SK-N-SH (cell line): ENCODE measurements at regions not wholly inside any gene's neighbourhood (a gene's known extent, or its start where the extent isn't known, plus 50 kb on each side); places are given as distances from the start of the nearest gene placed in this dataset.

Experiments used
- CTCF ChIA-PET: fragments of 300-600, 350-600 bp; formaldehyde crosslinking; extraction: SDS; loops from one replicate; lab custom pipeline; 2021; lab: Yijun Ruan, JAX
- POLR2A ChIA-PET: fragments of 350-600 bp; sonication (Branson Sonifier 250); formaldehyde crosslinking; extraction: SDS; loops from one replicate; lab custom pipeline; 2020; ENCODE audit warnings: antibody characterized with exemption, inconsistent platforms; lab: Yijun Ruan, JAX
- DNase-seq: peaks from one replicate; pipeline ENCODE4 v3.0.0; 2012
- H2AFZ ChIP-seq: fragments of 200-600 bp; sonication (generic); 2 replicates; pipeline ENCODE4 v1.8.1; 2016; ENCODE audit warnings: antibody characterized with exemption, mild to moderate bottlenecking, low read depth
- H3F3A ChIP-seq: fragments of 200-600 bp; sonication (generic); replicated peaks from 2 replicates; pipeline ENCODE3; 2016; ENCODE audit warnings: antibody characterized with exemption, mild to moderate bottlenecking; ENCODE audit not compliant: insufficient read depth
- H3K27ac ChIP-seq, 2 experiments: fragments of 200-500 bp in 1 of 2; fragments of 200-600 bp in 1 of 2; sonication (Bioruptor generic) in 1 of 2; sonication (generic), shearing (Covaris generic) in 1 of 2; 2 replicates each; pipeline versions ENCODE4 v1.5.1 to v1.6.1; 2014 to 2016; ENCODE audit warnings: low read depth in 2 of 2, inconsistent platforms in 1 of 2, low read length in 1 of 2, mild to moderate bottlenecking in 1 of 2, mixed read lengths in 1 of 2
- H3K27me3 ChIP-seq: fragments of 200-600 bp; sonication (generic), shearing (Covaris generic); 2 replicates; pipeline ENCODE4 v1.6.1; 2016; ENCODE audit warnings: mixed run types; ENCODE audit not compliant: insufficient read depth
- H3K36me3 ChIP-seq, 2 experiments: fragments of 200-500 bp in 1 of 2; fragments of 200-600 bp in 1 of 2; sonication (Bioruptor generic) in 1 of 2; sonication (generic) in 1 of 2; replicated peaks in 1 of 2; 2 replicates each; pipeline versions ENCODE3 to v1.5.1; 2014 to 2016; ENCODE audit warnings: low read length in 1 of 2, mild to moderate bottlenecking in 1 of 2; ENCODE audit not compliant: insufficient read depth in 2 of 2, control insufficient read depth in 1 of 2
- H3K4me1 ChIP-seq, 2 experiments: fragments of 200-500 bp in 1 of 2; fragments of 200-600 bp in 1 of 2; sonication (Bioruptor generic) in 1 of 2; sonication (generic), shearing (Covaris generic) in 1 of 2; 2 replicates each; pipeline versions ENCODE4 v1.5.1 to v1.6.1; 2014 to 2016; ENCODE audit warnings: low read depth in 1 of 2, low read length in 1 of 2, mixed run types in 1 of 2; ENCODE audit not compliant: insufficient read depth in 2 of 2, control insufficient read depth in 1 of 2
- H3K4me2 ChIP-seq: fragments of 200-600 bp; sonication (generic), shearing (Covaris generic); 2 replicates; pipeline ENCODE4 v1.6.1; 2017; ENCODE audit warnings: mixed run types
- H3K4me3 ChIP-seq, 2 experiments: fragments of 200-500 bp in 1 of 2; fragments of 200-600 bp in 1 of 2; sonication (Bioruptor generic) in 1 of 2; sonication (generic), shearing (Covaris generic) in 1 of 2; 2 replicates each; pipeline versions ENCODE4 v1.5.1 to v1.8.1; 2014 to 2016; ENCODE audit warnings: low read depth in 2 of 2, inconsistent platforms in 1 of 2, low read length in 1 of 2, mild to moderate bottlenecking in 1 of 2, mixed read lengths in 1 of 2, moderate library complexity in 1 of 2
- H3K79me2 ChIP-seq: fragments of 200-600 bp; sonication (generic); 2 replicates; pipeline ENCODE4 v1.8.1; 2017; ENCODE audit warnings: mild to moderate bottlenecking; ENCODE audit not compliant: insufficient read depth
- H3K9ac ChIP-seq: fragments of 200-600 bp; sonication (generic); 2 replicates; pipeline ENCODE4 v1.6.1; 2017; ENCODE audit warnings: mixed run types
- H3K9me2 ChIP-seq: fragments of 200-600 bp; sonication (generic); 2 replicates; pipeline ENCODE4 v1.6.1; 2017; ENCODE audit warnings: mixed run types
- H3K9me3 ChIP-seq: fragments of 200-600 bp; sonication (generic); 2 replicates; pipeline ENCODE4 v1.6.1; 2017; ENCODE audit warnings: mixed run types, mild to moderate bottlenecking, moderate library complexity
- H4K20me1 ChIP-seq: fragments of 200-600 bp; sonication (generic); 2 replicates; pipeline ENCODE4 v1.6.1; 2017; ENCODE audit warnings: mild to moderate bottlenecking, mixed run types; ENCODE audit not compliant: insufficient read depth
- CTCF ChIP-seq: fragments of 200-600 bp; sonication (generic); IDR thresholded peaks from 2 replicates; pipeline ENCODE4 v1.6.1; 2017; ENCODE audit warnings: antibody characterized with exemption, mild to moderate bottlenecking, moderate library complexity
- ELF1 ChIP-seq: IDR thresholded peaks from 2 replicates; pipeline ENCODE4 v1.4.0; 2012
- EZH2phosphoT487 ChIP-seq: fragments of 200-600 bp; sonication (generic); IDR thresholded peaks from 2 replicates; pipeline ENCODE4 v1.6.1; 2017; ENCODE audit warnings: low read depth, mixed run types, mild to moderate bottlenecking, antibody characterized with exemption, moderate library complexity, borderline replicate concordance
- GATA2 ChIP-seq: sonication (generic); formaldehyde crosslinking; IDR thresholded peaks from 2 replicates; pipeline ENCODE4 v1.5.0; 2020; ENCODE audit warnings: mild to moderate bottlenecking, missing genetic modification reagents
- IRF3 ChIP-seq: fragments of 150-350 bp; IDR thresholded peaks from 2 replicates; pipeline ENCODE4 v1.6.1; 2016; ENCODE audit warnings: mild to moderate bottlenecking, low read depth, low read length
- MAX ChIP-seq: IDR thresholded peaks from 2 replicates; pipeline ENCODE4 v1.4.0; 2012; ENCODE audit warnings: low read depth
- MEF2A ChIP-seq: IDR thresholded peaks from 2 replicates; pipeline ENCODE4 v1.4.0; 2012; ENCODE audit warnings: low read depth, borderline replicate concordance
- NRF1 ChIP-seq: IDR thresholded peaks from 2 replicates; pipeline ENCODE4 v1.6.1; 2012; ENCODE audit warnings: low read depth, mild to moderate bottlenecking, low read length
- PBX3 ChIP-seq: IDR thresholded peaks from 2 replicates; pipeline ENCODE4; 2012
- POLR2AphosphoS5 ChIP-seq: IDR thresholded peaks from 2 replicates; pipeline ENCODE4 v1.6.1; 2012; ENCODE audit warnings: low read depth, low read length
- RAD21 ChIP-seq: IDR thresholded peaks from 2 replicates; pipeline ENCODE4 v1.6.1; 2012; ENCODE audit warnings: mild to moderate bottlenecking, low read length
- RCOR1 ChIP-seq: fragments of 150-350 bp; IDR thresholded peaks from 2 replicates; pipeline ENCODE4 v1.6.1; 2017; ENCODE audit warnings: antibody characterized with exemption, low read length
- RFX5 ChIP-seq: IDR thresholded peaks from 2 replicates; pipeline ENCODE4 v1.6.1; 2012; ENCODE audit warnings: mild to moderate bottlenecking, improper control_type of control experiment, low read length
- SIN3A ChIP-seq: IDR thresholded peaks from 2 replicates; pipeline ENCODE4 v1.6.1; 2012; ENCODE audit warnings: low read depth, mild to moderate bottlenecking, low read length, moderate library complexity, borderline replicate concordance
- SMC3 ChIP-seq: IDR thresholded peaks from 2 replicates; pipeline ENCODE4 v1.6.1; 2012; ENCODE audit warnings: low read depth, low read length, improper control_type of control experiment
- TCF12 ChIP-seq: IDR thresholded peaks from 2 replicates; pipeline ENCODE4 v1.4.0; 2012
- TEAD4 ChIP-seq: IDR thresholded peaks from 2 replicates; pipeline ENCODE4 v1.4.0; 2012; ENCODE audit warnings: mild to moderate bottlenecking, borderline replicate concordance; ENCODE audit not compliant: insufficient read depth
- YY1 ChIP-seq: IDR thresholded peaks from 2 replicates; pipeline ENCODE4 v1.4.0; 2012; ENCODE audit warnings: low read depth, mild to moderate bottlenecking
- WGBS: methylation state at CpG from one replicate; pipeline ENCODE4 v1.1.6; 2017; ENCODE audit warnings: low lambda C conversion rate; 5-methylcytosine and 5-hydroxymethylcytosine counted together

- TF ChIP-seq IRF3 = no peak
- TF ChIP-seq EZH2phosphoT487 = no peak
- TF ChIP-seq NRF1 = no peak
- no peak for TF ChIP-seq ELF1
These were observed 75.1 kb downstream of the FOXB1 start (continued) for GRCh38 chr15:60079210-60079609.

GRCh38 chr15:60081976-60082375, 77.9 kb downstream of the FOXB1 start:
- Histone ChIP-seq H3K27me3 (peaks cover 13% of the 10 kb centered on the region; the same call in 1 of the 2 replicates), H3K9me3 (no peaks in the 10 kb centered on the region), H3F3A (no peaks in the 10 kb centered on the region), H3K27ac (no peak overlapping the region), H3K4me3 (no peak overlapping the region), H3K4me1 (no peaks in the 10 kb centered on the region), H2AFZ (no peak overlapping the region), H4K20me1 (no peaks in the 10 kb centered on the region), H3K36me3 (no peaks in the 10 kb centered on the region), H3K4me2 (no peak overlapping the region), H3K79me2 (no peaks in the 10 kb centered on the region), H3K9ac (no peak overlapping the region), H3K9me2 (no peaks in the 10 kb centered on the region)
- DNase-seq = no peak
- WGBS = 5% methylated on average over 3 of the region's 3 CpGs
- CTCF ChIA-PET = no interaction called here
- TF ChIP-seq SMC3 (no peak), SIN3A (no peak), CTCF (no peak), RFX5 (no peak), PBX3 (no peak), YY1 (no peak), RCOR1 (no peak), TEAD4 (no peak), RAD21 (no peak), MEF2A (no peak), POLR2AphosphoS5 (no peak), TCF12 (no peak), MAX (no peak), GATA2 (no peak), ELF1 (no peak)
- POLR2A ChIA-PET = no interaction called here
